ENCODE measurements at regions not wholly inside any gene's neighbourhood (a gene's known extent, or its start where the extent isn't known, plus 50 kb on each side); places are given as distances from the start of the nearest gene placed in this dataset.
"Not testable (repeated sequence)": the region's sequence is repeated elsewhere in the genome, so short reads cannot be mapped to it uniquely, and the experiment has no call there.

DNA sequence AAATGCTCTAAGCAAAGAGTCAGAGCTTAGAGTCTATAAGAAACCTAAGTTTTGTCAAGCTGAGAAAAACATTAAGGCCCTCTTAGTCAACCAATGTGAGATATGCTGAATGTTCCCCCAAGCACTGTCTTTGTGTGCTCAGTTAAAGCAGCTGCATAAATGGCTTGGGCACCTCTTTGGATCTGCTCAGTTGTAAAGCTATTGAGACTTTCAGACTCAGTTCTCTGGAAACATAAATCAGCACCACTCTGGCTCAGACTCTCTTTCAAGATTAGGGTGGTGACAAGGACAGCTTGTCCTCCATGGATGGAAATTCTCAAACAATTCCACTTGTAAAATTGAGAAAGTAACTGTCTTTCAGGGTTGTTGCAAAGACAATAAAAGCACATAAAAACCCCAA lies 807.9 kb downstream of the PRELID2 start:
- TF ChIP-seq, protein P1, sequence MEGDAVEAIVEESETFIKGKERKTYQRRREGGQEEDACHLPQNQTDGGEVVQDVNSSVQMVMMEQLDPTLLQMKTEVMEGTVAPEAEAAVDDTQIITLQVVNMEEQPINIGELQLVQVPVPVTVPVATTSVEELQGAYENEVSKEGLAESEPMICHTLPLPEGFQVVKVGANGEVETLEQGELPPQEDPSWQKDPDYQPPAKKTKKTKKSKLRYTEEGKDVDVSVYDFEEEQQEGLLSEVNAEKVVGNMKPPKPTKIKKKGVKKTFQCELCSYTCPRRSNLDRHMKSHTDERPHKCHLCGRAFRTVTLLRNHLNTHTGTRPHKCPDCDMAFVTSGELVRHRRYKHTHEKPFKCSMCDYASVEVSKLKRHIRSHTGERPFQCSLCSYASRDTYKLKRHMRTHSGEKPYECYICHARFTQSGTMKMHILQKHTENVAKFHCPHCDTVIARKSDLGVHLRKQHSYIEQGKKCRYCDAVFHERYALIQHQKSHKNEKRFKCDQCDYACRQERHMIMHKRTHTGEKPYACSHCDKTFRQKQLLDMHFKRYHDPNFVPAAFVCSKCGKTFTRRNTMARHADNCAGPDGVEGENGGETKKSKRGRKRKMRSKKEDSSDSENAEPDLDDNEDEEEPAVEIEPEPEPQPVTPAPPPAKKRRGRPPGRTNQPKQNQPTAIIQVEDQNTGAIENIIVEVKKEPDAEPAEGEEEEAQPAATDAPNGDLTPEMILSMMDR (IDR thresholded peaks at IDR 0.05; ENCODE audit: unreplicated experiment), result no peak
- Mint-ChIP-seq H3K4me1 (no peaks in the 10 kb centered on the region), H3K9me3 (no peaks in the 10 kb centered on the region), H3K36me3 (no peaks in the 10 kb centered on the region), H3K27me3 (ENCODE audit: low read depth) (no peaks in the 10 kb centered on the region), H3K4me3 (no peak overlapping the region), H3K27ac (no peak overlapping the region)
- no peak for DNase-seq (ENCODE audit: low spot score in 2 of 2, unreplicated experiment in 2 of 2)

DNA sequence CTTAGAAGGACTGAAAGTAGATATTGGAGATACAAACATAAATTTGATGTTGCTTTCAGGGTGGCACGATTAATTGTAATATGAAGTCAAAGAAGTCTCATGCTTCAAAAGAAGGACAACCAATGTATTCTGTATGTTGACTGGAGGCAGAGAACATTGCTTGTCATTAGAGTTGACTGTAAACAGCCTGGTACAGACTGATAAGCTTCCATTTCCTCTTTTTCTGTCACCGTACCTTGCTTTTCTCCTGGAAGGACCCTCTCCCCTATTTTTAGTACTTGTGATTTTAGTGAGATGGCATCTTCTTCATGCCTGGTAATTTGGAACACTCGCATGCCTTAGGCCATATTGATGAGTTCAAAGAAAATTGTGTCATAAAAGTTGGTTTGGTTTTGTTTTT lies 809.4 kb downstream of the PRELID2 start:
- TF ChIP-seq, protein P1 (IDR thresholded peaks at IDR 0.05; ENCODE audit: unreplicated experiment), result no peak
- Mint-ChIP-seq H3K36me3 (no peaks in the 10 kb centered on the region), H3K4me3 (no peak overlapping the region), H3K4me1 (no peaks in the 10 kb centered on the region), H3K9me3 (no peaks in the 10 kb centered on the region), H3K27ac (no peak overlapping the region), H3K27me3 (ENCODE audit: low read depth) (no peaks in the 10 kb centered on the region)
- no peak for DNase-seq (ENCODE audit: low spot score in 2 of 2, unreplicated experiment in 2 of 2)

DNA sequence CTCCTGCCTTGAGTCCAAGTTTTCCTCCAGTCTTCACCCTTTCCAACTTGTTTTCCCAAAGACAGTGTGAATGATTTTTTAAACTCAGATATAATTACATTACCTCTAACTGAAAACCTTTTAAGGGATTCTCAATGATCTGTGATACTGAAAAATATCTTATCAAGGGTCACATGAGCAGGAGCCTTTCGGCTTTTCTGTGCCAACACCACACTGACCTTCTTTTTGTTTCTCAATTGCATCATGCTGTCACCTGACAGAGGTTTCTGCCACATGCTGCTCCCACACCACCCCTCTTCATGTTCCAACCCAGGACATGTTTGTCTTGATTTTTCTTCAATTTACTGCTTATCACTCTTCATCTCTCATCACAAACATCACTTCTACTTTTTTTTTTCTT lies 820.0 kb downstream of the PRELID2 start:
- H3K9me3 Mint-ChIP-seq, result no peaks in the 10 kb centered on the region
- H3K4me3 Mint-ChIP-seq, result no peak overlapping the region
- no peak overlapping the region for H3K27ac Mint-ChIP-seq
- DNase-seq (ENCODE audit: low spot score in 2 of 2, unreplicated experiment in 2 of 2), result no peak
- TF ChIP-seq, protein P1 (IDR thresholded peaks at IDR 0.05; ENCODE audit: unreplicated experiment), result no peak
- no peaks in the 10 kb centered on the region for H3K36me3 Mint-ChIP-seq
- H3K4me1 Mint-ChIP-seq, result no peaks in the 10 kb centered on the region
- H3K27me3 Mint-ChIP-seq (ENCODE audit: low read depth), result no peaks in the 10 kb centered on the region

DNA sequence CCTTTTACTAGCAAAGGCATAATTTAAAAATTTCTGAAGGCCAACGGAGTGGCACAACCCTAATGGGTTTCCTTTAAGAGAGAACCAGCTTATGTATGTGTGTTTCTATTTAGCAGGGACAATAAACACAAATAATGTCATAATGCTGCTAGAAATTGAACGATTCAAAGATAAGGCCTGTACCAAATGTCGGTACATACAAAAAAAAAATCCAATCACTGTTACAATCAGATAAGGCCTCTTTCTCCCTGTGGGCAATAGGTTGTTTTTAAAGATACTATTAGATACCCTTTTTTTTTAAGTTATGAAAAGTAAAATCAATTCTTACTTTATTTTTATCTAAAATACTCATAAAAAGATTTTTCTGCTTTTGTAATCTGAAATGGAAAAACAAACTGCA lies 821.0 kb downstream of the PRELID2 start:
- no peaks in the 10 kb centered on the region for H3K27me3 Mint-ChIP-seq (ENCODE audit: low read depth)
- H3K27ac Mint-ChIP-seq, result no peak overlapping the region

DNA sequence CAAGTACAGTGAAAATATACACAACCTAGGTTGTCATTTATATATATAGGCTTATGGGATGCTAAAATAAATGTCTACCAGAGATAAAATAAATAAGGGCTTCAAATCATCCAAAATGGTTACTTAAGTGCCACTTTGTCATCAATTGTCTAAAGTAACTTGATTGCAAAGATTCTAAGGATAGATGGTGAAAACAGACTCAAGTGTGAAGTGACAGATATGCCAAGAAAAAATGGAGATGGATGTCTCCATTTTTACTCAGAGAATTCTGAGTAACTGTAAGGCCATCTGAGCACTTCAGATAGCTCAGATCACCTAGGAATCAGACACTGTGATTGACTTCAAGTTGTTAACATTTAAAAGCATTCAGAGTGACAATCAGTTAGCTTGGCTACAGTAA lies 824.3 kb downstream of the PRELID2 start:
- DNase-seq (ENCODE audit: low spot score in 2 of 2, unreplicated experiment in 2 of 2), result no peak
- TF ChIP-seq, protein P1 (IDR thresholded peaks at IDR 0.05; ENCODE audit: unreplicated experiment), result no peak
- Mint-ChIP-seq H3K27me3 (ENCODE audit: low read depth) (peaks cover 5% of the 10 kb centered on the region), H3K9me3 (no peaks in the 10 kb centered on the region), H3K4me3 (no peak overlapping the region), H3K36me3 (no peaks in the 10 kb centered on the region), H3K4me1 (no peaks in the 10 kb centered on the region), H3K27ac (no peak overlapping the region)

More for the DNA sequence above, 821.0 kb downstream of the PRELID2 start:
- TF ChIP-seq, protein P1 (IDR thresholded peaks at IDR 0.05; ENCODE audit: unreplicated experiment), result no peak
- no peak for DNase-seq (ENCODE audit: low spot score in 2 of 2, unreplicated experiment in 2 of 2)
- H3K9me3 Mint-ChIP-seq, result no peaks in the 10 kb centered on the region
- no peaks in the 10 kb centered on the region for H3K36me3 Mint-ChIP-seq
- H3K4me1 Mint-ChIP-seq, result no peaks in the 10 kb centered on the region
- H3K4me3 Mint-ChIP-seq, result no peak overlapping the region

DNA sequence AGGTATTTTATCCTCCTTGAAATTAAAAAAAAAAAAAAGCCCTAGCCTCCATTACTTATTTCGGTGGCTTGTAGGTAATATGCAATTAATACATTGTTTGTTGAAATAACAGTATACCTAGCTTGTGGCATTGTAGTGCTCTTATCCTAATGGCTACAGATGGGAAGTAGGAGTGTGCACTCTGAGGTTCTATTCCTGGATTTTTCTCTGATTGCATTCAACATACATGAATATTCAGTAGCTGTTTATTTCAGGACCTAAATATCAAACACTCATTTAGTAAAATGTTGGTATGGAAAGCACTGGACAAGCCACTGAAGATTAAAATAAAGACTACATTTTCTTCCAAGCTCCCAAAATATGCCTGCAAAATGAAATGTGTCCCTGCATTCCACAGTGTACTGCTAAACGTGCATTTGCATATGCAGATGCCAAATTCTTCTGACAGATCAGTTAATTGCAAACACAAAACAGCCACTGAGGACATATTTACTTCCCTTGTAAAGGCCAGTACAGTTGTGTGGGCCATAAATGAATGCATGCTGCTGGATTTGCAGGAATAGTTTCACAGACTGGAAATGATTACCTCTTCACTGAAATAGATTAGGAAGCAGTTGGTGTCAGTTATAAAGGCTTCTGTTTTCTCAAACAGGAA lies 826.1 kb downstream of the PRELID2 start:
- Mint-ChIP-seq H3K9me3 (peaks cover 10% of the 10 kb centered on the region), H3K4me3 (no peak overlapping the region), H3K4me1 (no peaks in the 10 kb centered on the region), H3K27ac (no peak overlapping the region), H3K27me3 (ENCODE audit: low read depth) (peaks cover 5% of the 10 kb centered on the region), H3K36me3 (no peaks in the 10 kb centered on the region)
- TF ChIP-seq, protein P1 (IDR thresholded peaks at IDR 0.05; ENCODE audit: unreplicated experiment), result no peak
- no peak for DNase-seq (ENCODE audit: low spot score in 2 of 2, unreplicated experiment in 2 of 2)

DNA sequence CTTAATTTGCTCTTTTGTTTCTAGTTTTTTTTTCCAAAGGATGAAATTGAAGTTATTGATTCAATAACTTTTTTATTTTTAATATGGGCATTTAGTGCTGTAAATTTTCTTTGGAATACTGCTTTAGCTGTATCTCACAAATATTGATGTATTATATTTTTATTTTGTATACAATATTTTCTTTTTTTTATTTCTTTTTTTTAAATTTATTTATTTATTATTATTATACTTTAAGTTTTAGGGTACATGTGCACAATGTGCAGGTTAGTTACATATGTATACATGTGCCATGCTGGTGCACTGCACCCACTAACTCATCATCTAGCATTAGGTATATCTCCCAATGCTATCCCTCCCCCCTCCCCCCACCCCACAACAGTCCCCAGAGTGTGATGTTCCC lies 823.7 kb downstream of the KCTD16 start:
- not testable (repeated sequence) for DNase-seq (ENCODE audit: low spot score in 2 of 2, unreplicated experiment in 2 of 2); H3K4me3 Mint-ChIP-seq; H3K36me3 Mint-ChIP-seq; H3K27ac Mint-ChIP-seq; H3K4me1 Mint-ChIP-seq; H3K27me3 Mint-ChIP-seq (ENCODE audit: low read depth)
- H3K9me3 Mint-ChIP-seq, result peaks cover 25% of the 10 kb centered on the region

Measured in mesothelial cell of epicardium (in vitro differentiated cells).